ENCODE measurements at regions not wholly inside any gene's neighbourhood (a gene's known extent, or its start where the extent isn't known, plus 50 kb on each side); places are given as distances from the start of the nearest gene placed in this dataset.
"Not testable (repeated sequence)": the region's sequence is repeated elsewhere in the genome, so short reads cannot be mapped to it uniquely, and the experiment has no call there.

DNA sequence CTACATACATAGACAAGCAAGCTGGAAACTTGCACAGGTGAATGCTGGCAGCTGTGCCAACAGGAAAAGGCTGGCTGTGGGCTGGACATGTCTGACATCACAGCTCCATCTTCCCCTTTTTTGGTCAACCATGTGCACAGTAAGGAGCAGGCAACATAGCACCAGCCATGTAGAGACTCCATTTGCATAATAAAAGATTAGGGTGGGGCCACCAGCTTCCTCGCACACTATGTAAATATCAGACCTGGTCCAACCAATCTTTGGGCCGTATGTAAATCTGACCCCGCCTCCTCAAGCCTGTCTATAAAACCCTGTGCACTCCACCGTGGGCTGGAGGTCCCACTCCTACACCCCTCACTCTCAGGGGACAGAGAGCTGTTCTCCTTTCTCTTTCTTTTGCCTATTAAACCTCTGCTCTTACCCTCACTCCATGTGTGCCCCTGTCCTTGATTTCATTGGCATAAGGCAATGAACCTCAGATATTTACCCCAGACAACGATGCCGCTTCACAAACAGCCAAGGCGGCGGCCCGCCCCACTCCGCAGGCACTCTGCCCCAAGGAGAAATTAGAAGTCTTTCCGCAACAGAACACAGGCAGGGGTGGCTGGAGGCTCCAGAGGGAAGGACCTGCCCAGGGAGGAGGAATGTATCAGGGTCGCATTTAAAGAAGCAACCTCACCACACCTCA lies 862.2 kb downstream of the TRIML1 start:
- no peaks in the 10 kb centered on the region for H3K9me3 Mint-ChIP-seq
- TF ChIP-seq, protein P1, sequence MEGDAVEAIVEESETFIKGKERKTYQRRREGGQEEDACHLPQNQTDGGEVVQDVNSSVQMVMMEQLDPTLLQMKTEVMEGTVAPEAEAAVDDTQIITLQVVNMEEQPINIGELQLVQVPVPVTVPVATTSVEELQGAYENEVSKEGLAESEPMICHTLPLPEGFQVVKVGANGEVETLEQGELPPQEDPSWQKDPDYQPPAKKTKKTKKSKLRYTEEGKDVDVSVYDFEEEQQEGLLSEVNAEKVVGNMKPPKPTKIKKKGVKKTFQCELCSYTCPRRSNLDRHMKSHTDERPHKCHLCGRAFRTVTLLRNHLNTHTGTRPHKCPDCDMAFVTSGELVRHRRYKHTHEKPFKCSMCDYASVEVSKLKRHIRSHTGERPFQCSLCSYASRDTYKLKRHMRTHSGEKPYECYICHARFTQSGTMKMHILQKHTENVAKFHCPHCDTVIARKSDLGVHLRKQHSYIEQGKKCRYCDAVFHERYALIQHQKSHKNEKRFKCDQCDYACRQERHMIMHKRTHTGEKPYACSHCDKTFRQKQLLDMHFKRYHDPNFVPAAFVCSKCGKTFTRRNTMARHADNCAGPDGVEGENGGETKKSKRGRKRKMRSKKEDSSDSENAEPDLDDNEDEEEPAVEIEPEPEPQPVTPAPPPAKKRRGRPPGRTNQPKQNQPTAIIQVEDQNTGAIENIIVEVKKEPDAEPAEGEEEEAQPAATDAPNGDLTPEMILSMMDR (IDR thresholded peaks at IDR 0.05; ENCODE audit: unreplicated experiment), result no peak
- no peak overlapping the region for H3K4me3 Mint-ChIP-seq
- no peak overlapping the region for H3K27ac Mint-ChIP-seq
- no peaks in the 10 kb centered on the region for H3K27me3 Mint-ChIP-seq (ENCODE audit: low read depth)
- peaks cover 7% of the 10 kb centered on the region for H3K4me1 Mint-ChIP-seq
- no peaks in the 10 kb centered on the region for H3K36me3 Mint-ChIP-seq
- no peak for DNase-seq (ENCODE audit: low spot score in 2 of 2, unreplicated experiment in 2 of 2)

DNA sequence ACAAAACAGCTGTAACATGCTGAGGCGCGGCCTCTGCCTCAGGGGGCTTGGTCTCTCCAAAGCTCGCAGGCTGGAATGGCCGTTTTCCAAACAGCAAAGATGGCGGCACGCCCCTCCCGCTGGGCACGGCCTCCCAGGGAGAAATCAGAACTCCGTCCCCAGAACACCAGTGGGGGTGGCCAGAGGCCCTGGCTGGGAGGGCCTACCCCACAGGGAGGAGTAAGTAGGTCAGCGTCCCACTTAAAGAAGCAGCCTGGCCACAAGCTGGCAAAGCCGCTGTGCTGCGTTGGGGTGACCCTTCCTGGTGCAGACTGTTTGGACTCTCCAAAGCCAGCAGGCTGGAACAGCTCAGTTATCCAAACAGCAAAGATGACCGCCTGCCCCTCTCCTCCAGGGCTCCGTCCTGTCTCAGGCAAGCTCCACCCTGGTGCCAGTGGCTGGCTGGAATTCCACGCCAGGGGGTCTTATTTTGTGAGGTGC lies 862.8 kb downstream of the TRIML1 start:
- Mint-ChIP-seq H3K9me3 (no peaks in the 10 kb centered on the region), H3K4me3 (no peak overlapping the region), H3K27ac (no peak overlapping the region), H3K36me3 (no peaks in the 10 kb centered on the region), H3K27me3 (ENCODE audit: low read depth) (no peaks in the 10 kb centered on the region), H3K4me1 (peaks cover 7% of the 10 kb centered on the region)
- TF ChIP-seq, protein P1 (IDR thresholded peaks at IDR 0.05; ENCODE audit: unreplicated experiment), result no peak
- no peak for DNase-seq (ENCODE audit: low spot score in 2 of 2, unreplicated experiment in 2 of 2)

DNA sequence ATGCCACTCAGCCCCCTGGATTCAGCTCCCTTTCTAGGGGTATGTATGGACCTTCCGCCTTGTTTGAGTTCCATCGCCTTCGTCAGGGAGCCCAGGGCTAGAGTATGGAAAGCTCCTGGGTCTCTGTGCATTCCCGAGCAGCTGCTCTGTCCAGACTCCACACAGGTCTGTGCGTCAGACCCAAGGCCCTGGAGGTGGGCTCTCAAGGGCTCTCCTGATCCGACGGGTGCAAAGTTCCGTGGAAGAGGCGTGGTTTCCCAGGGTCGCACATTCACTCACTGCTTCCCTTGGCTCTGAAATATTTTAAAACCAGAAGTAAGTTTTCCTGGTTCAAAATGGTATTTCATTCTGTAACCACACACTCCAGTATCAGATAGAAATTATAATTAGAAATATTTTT lies 863.2 kb downstream of the TRIML1 start:
- no peak overlapping the region for H3K27ac Mint-ChIP-seq
- H3K36me3 Mint-ChIP-seq, result no peaks in the 10 kb centered on the region
- TF ChIP-seq, protein P1 (IDR thresholded peaks at IDR 0.05; ENCODE audit: unreplicated experiment), result no peak
- no peaks in the 10 kb centered on the region for H3K27me3 Mint-ChIP-seq (ENCODE audit: low read depth)
- H3K4me1 Mint-ChIP-seq, result peaks cover 7% of the 10 kb centered on the region
- H3K4me3 Mint-ChIP-seq, result no peak overlapping the region
- DNase-seq (ENCODE audit: low spot score in 2 of 2, unreplicated experiment in 2 of 2), result no peak
- H3K9me3 Mint-ChIP-seq, result no peaks in the 10 kb centered on the region

DNA sequence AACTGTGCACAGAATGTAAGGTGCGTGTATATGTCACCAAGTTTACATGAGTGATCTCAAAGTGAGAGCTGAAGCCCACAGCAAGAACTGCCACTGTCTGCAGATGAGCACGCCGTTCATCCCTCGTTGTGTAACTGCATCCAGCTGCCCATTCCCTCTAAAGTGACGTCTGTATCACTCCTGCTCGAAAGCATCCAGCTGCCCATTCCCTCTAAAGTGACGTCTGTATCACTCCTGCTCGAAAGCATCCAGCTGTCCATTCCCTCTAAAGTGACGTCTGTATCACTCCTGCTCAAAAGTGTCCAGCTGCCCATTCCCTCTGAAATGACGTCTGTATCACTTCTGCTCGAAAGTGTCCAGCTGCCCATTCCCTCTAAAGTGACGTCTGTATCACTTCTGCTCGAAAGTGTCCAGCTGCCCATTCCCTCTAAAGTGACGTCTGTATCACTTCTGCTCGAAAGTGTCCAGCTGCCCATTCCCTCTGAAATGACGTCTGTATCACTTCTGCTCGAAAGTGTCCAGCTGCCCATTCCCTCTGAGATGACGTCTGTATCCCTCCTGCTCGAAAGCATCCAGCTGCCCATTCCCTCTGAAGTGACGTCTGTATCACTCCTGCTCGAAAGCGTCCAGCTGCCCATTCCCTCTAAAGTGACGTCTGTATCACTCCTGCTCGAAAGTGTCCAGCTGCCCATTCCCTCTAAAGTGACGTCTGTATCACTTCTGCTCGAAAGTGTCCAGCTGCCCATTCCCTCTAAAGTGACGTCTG lies 871.4 kb downstream of the TRIML1 start:
- H3K9me3 Mint-ChIP-seq, result peaks cover 15% of the 10 kb centered on the region
- DNase-seq (ENCODE audit: low spot score in 2 of 2, unreplicated experiment in 2 of 2); H3K27ac Mint-ChIP-seq; H3K27me3 Mint-ChIP-seq (ENCODE audit: low read depth); H3K4me1 Mint-ChIP-seq; H3K4me3 Mint-ChIP-seq; H3K36me3 Mint-ChIP-seq: not testable (repeated sequence)

DNA sequence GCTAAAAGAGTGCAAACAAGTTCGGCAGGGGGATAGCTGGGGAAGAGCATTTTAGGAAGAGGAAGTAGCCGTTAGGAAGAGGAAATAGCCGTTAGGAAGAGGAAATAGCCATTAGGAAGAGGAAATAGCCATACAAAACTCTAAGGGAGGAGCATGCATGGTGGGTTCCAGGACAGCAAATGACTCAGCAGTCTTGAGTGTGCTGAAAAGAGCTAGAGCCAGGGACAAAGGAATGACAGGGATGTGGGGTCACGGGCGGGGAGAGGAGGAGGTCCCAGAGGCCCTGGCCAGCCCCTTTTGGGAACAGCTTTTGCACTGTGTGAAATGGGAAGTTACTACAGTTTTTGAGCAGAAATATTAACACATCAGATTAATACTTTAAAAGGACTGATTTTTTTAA lies 882.6 kb downstream of the TRIML1 start:
- peaks cover 15% of the 10 kb centered on the region for H3K4me1 Mint-ChIP-seq
- no peaks in the 10 kb centered on the region for H3K27me3 Mint-ChIP-seq (ENCODE audit: low read depth)
- DNase-seq (ENCODE audit: low spot score in 2 of 2, unreplicated experiment in 2 of 2), result no peak
- peak overlapping the region; percentile 64 for H3K27ac Mint-ChIP-seq
- no peak overlapping the region for H3K4me3 Mint-ChIP-seq
- TF ChIP-seq, protein P1 (IDR thresholded peaks at IDR 0.05; ENCODE audit: unreplicated experiment), result no peak
- peaks cover 10% of the 10 kb centered on the region for H3K9me3 Mint-ChIP-seq
- no peaks in the 10 kb centered on the region for H3K36me3 Mint-ChIP-seq

DNA sequence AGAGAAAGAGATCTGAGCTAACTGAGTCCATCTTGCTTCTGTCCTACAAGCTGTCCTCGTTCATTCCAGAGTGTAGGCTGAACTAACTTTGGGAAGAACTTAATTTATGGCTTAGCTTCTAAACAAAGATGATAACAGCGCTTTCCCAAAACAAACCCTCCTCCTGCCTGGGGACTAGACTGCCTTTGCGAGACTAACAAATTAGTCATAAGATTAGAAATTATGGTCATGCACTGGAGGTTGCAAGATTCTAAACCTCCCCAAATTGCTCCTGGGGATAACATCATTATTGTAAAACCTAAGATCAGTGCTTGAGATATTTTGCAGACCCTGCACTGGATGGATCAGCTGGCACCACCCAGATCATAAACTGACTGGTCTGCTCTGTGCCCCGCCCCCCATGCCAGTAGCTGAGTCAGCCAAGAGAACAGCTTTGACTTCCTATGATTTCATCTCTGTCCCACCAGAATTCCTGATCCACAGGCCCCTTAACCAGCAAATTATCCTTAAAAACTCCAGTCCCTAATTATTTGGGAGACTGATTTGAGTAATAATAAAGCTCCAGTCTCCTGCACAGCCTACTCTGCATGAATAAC lies 883.3 kb downstream of the TRIML1 start:
- DNase-seq (ENCODE audit: low spot score in 2 of 2, unreplicated experiment in 2 of 2), result no peak
- TF ChIP-seq, protein P1 (IDR thresholded peaks at IDR 0.05; ENCODE audit: unreplicated experiment), result no peak
- H3K4me3 Mint-ChIP-seq, result no peak overlapping the region
- H3K27me3 Mint-ChIP-seq (ENCODE audit: low read depth), result no peaks in the 10 kb centered on the region
- no peaks in the 10 kb centered on the region for H3K36me3 Mint-ChIP-seq
- H3K9me3 Mint-ChIP-seq, result peaks cover 10% of the 10 kb centered on the region
- H3K4me1 Mint-ChIP-seq, result peaks cover 15% of the 10 kb centered on the region
- H3K27ac Mint-ChIP-seq, result peak overlapping the region; percentile 64
